ENCODE measurements at regions not wholly inside any gene's neighbourhood (a gene's known extent, or its start where the extent isn't known, plus 50 kb on each side); places are given as distances from the start of the nearest gene placed in this dataset.

DNA sequence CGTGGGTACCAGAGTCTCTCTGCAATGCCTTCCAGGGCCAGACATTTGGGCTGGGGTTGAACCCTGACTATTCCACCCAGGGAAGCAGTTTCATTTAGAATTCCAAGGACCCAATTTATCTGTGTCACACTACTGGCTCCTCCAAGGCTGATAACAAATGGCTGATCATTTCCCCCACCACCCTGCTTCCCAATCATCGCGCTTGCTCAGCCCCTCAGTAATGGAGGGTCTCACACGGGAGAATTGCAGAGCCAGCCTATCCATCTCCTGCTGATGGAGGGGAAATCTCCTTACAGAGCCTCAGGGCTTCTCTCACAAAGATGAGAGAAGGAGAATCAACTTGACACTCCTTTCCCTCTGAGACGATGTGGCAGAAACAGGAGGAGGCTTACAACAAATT lies 78.4 kb upstream of the WSCD2 start:
- CTCF ChIA-PET (ENCODE audit: low intra/inter-chr PET ratio) = no interaction called here
- peaks cover 2 to 5% of the 10 kb centered on the region in 2 experiments; a peak in 2 of 5 replicates for H3K4me1 ChIP-seq (replicated peaks in 1 of 2; ENCODE audit: control insufficient read depth in 2 of 2, insufficient read depth in 2 of 2, low read length in 2 of 2)
- H3K9ac ChIP-seq (ENCODE audit: insufficient read depth in 1 of 2, low read depth in 2 of 2, low read length in 2 of 2) = no peak overlapping the region
- TF ChIP-seq NFRKB (IDR thresholded peaks at IDR 0.05; ENCODE audit: low read depth) = no peak
- TF ChIP-seq U2AF1 (optimal IDR thresholded peaks at IDR 0.05; ENCODE audit: low read depth, low read length) = no peak
- TF ChIP-seq, protein P1, sequence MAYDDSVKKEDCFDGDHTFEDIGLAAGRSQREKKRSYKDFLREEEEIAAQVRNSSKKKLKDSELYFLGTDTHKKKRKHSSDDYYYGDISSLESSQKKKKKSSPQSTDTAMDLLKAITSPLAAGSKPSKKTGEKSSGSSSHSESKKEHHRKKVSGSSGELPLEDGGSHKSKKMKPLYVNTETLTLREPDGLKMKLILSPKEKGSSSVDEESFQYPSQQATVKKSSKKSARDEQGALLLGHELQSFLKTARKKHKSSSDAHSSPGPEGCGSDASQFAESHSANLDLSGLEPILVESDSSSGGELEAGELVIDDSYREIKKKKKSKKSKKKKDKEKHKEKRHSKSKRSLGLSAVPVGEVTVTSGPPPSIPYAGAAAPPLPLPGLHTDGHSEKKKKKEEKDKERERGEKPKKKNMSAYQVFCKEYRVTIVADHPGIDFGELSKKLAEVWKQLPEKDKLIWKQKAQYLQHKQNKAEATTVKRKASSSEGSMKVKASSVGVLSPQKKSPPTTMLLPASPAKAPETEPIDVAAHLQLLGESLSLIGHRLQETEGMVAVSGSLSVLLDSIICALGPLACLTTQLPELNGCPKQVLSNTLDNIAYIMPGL (CRISPR knock-in tag; IDR thresholded peaks at IDR 0.05) = no peak
- no peak for TF ChIP-seq ZNF3 (CRISPR knock-in tag; IDR thresholded peaks at IDR 0.05)
- no peak overlapping the region for H2AFZ ChIP-seq (ENCODE audit: low read depth, low read length)
- no peak for ATAC-seq
- no peak overlapping the region for H3K4me3 ChIP-seq
- no peaks in the 10 kb centered on the region for H3K9me3 ChIP-seq (replicated peaks; ENCODE audit: control insufficient read depth, insufficient read depth, low read depth, low read length)
- POLR2A ChIA-PET = interaction anchor here (0.7 kb wide), 1 partner anchor 11 kb away, joined by 3 read pairs; no protein-coding TSS in a partner anchor
- H3K36me3 ChIP-seq (ENCODE audit: control insufficient read depth, insufficient read depth, low read length) = no peaks in the 10 kb centered on the region
- no peaks in the 10 kb centered on the region for H4K20me1 ChIP-seq (replicated peaks; ENCODE audit: control insufficient read depth, insufficient read depth, low read length)
- no peak for FAIRE-seq
- no peak overlapping the region for H3K27ac ChIP-seq (ENCODE audit: extremely low read depth, low read depth, low read length)
- no peak overlapping the region for H3K4me2 ChIP-seq (ENCODE audit: insufficient read depth, low read length)
- in situ Hi-C loops (cut with MboI) (no loop called here), intact Hi-C loops (cut with micrococcal nuclease) (no loop called here)
- no peaks in the 10 kb centered on the region for H3K9me1 ChIP-seq (ENCODE audit: control insufficient read depth, insufficient read depth, low read length)
- no peaks in the 10 kb centered on the region for H3K79me2 ChIP-seq (ENCODE audit: control insufficient read depth, insufficient read depth, low read length)
- no TSS peak for BruUV-seq (replicated peaks)
- 0% methylated on average over 5 of the region's 5 CpGs for WGBS (ENCODE audit: insufficient coverage, low coverage, missing lambda C conversion rate)
- H3K27me3 ChIP-seq (ENCODE audit: control insufficient read depth in 2 of 2, insufficient read depth in 2 of 2, low read length in 2 of 2) = peaks cover 5 to 15% of the 10 kb centered on the region in 2 experiments; a peak in 4 of 5 replicates
- DNase-seq (ENCODE audit: extremely low read depth in 1 of 4, low spot score in 3 of 4) = no peak

GRCh38 chr12:108052260-108052659 lies 76.8 kb upstream of the WSCD2 start:
- no peak for ATAC-seq
- DNase-seq (ENCODE audit: extremely low read depth in 1 of 4, low spot score in 3 of 4) = no peak
- POLR2A ChIA-PET = no interaction called here
- TF ChIP-seq ZNF311 (CRISPR knock-in tag; IDR thresholded peaks at IDR 0.05) = no peak
- no peak for TF ChIP-seq CBX3 (IDR thresholded peaks at IDR 0.05; ENCODE audit: borderline replicate concordance in 1 of 2, low read length in 2 of 2)
- TF ChIP-seq POLR2G (IDR thresholded peaks at IDR 0.05; ENCODE audit: low read depth, low read length) = no peak
- TF ChIP-seq DPF2 (IDR thresholded peaks at IDR 0.05) = no peak
- TF ChIP-seq, protein P2, sequence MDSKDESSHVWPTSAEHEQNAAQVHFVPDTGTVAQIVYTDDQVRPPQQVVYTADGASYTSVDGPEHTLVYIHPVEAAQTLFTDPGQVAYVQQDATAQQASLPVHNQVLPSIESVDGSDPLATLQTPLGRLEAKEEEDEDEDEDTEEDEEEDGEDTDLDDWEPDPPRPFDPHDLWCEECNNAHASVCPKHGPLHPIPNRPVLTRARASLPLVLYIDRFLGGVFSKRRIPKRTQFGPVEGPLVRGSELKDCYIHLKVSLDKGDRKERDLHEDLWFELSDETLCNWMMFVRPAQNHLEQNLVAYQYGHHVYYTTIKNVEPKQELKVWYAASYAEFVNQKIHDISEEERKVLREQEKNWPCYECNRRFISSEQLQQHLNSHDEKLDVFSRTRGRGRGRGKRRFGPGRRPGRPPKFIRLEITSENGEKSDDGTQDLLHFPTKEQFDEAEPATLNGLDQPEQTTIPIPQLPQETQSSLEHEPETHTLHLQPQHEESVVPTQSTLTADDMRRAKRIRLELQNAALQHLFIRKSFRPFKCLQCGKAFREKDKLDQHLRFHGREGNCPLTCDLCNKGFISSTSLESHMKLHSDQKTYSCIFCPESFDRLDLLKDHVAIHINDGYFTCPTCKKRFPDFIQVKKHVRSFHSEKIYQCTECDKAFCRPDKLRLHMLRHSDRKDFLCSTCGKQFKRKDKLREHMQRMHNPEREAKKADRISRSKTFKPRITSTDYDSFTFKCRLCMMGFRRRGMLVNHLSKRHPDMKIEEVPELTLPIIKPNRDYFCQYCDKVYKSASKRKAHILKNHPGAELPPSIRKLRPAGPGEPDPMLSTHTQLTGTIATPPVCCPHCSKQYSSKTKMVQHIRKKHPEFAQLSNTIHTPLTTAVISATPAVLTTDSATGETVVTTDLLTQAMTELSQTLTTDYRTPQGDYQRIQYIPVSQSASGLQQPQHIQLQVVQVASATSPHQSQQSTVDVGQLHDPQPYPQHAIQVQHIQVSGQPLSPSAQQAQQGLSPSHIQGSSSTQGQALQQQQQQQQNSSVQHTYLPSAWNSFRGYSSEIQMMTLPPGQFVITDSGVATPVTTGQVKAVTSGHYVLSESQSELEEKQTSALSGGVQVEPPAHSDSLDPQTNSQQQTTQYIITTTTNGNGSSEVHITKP (IDR thresholded peaks at IDR 0.05; ENCODE audit: partially characterized antibody) = no peak
- no peak for TF ChIP-seq POLR2H (tag; IDR thresholded peaks at IDR 0.05; ENCODE audit: low read depth)
- no peak for TF ChIP-seq NCOA1 (IDR thresholded peaks at IDR 0.05; ENCODE audit: low read depth)
- TF ChIP-seq GABPA (tag; conservative IDR thresholded peaks at IDR 0.05; ENCODE audit: low read depth) = no peak

More at GRCh38 chr12:108052260-108052659, 76.8 kb upstream of the WSCD2 start:
- Histone ChIP-seq H4K20me1 (replicated peaks; ENCODE audit: control insufficient read depth, insufficient read depth, low read length) (no peaks in the 10 kb centered on the region), H3K4me1 (replicated peaks in 1 of 2; ENCODE audit: control insufficient read depth in 2 of 2, insufficient read depth in 2 of 2, low read length in 2 of 2) (no peaks in the 10 kb centered on the region), H3K79me2 (ENCODE audit: control insufficient read depth, insufficient read depth, low read length) (no peaks in the 10 kb centered on the region), H3K9me3 (replicated peaks; ENCODE audit: control insufficient read depth, insufficient read depth, low read depth, low read length) (no peaks in the 10 kb centered on the region), H3K36me3 (ENCODE audit: control insufficient read depth, insufficient read depth, low read length) (no peaks in the 10 kb centered on the region), H3K4me3 (no peak overlapping the region), H3K4me2 (ENCODE audit: insufficient read depth, low read length) (no peak overlapping the region), H3K9me1 (ENCODE audit: control insufficient read depth, insufficient read depth, low read length) (no peaks in the 10 kb centered on the region), H2AFZ (ENCODE audit: low read depth, low read length) (no peak overlapping the region), H3K27me3 (ENCODE audit: control insufficient read depth in 2 of 2, insufficient read depth in 2 of 2, low read length in 2 of 2) (peaks cover 3 to 16% of the 10 kb centered on the region in 2 experiments; a peak in 4 of 5 replicates), H3K9ac (ENCODE audit: insufficient read depth in 1 of 2, low read depth in 2 of 2, low read length in 2 of 2) (no peak overlapping the region), H3K27ac (ENCODE audit: extremely low read depth, low read depth, low read length) (no peak overlapping the region)
- CTCF ChIA-PET (ENCODE audit: low intra/inter-chr PET ratio) = no interaction called here
- WGBS (ENCODE audit: insufficient coverage, low coverage, missing lambda C conversion rate) = 0% methylated on average over 5 of the region's 5 CpGs
- BruUV-seq (replicated peaks) = no TSS peak
- intact Hi-C loops (cut with micrococcal nuclease) = no loop called here
- in situ Hi-C loops (cut with MboI) = no loop called here
- no peak for FAIRE-seq

Data from K562 (cell line).